DND-41 (cell line): ENCODE measurements at regions not wholly inside any gene's neighbourhood (a gene's known extent, or its start where the extent isn't known, plus 50 kb on each side); places are given as distances from the start of the nearest gene placed in this dataset.
"Not testable (repeated sequence)": the region's sequence is repeated elsewhere in the genome, so short reads cannot be mapped to it uniquely, and the experiment has no call there.

ENCODE experiments used
- ATAC-seq: fragments of 200-7000 bp; cut with Tn5 transposase; 3 replicates; pipeline ENCODE4 v1.9.1; 2021; ENCODE audit warnings: low read depth; ENCODE audit not compliant: insufficient read depth
- DNase-seq: peaks from one replicate; pipeline ENCODE4 v3.0.0-alpha.2; 2020
- H2AFZ ChIP-seq: 2 replicates; pipeline ENCODE4 v1.6.0; 2012; ENCODE audit warnings: low read depth, low read length
- H3K27ac ChIP-seq: 2 replicates; pipeline ENCODE4 v1.5.1; 2012; ENCODE audit warnings: low read length, inconsistent platforms
- H3K27me3 ChIP-seq: fragments of 200-600 bp; sonication (generic); 2 replicates; pipeline ENCODE4 v1.6.0; 2012; ENCODE audit warnings: low read length, mild to moderate bottlenecking, inconsistent platforms; ENCODE audit not compliant: insufficient read depth, poor library complexity
- H3K36me3 ChIP-seq: 2 replicates; pipeline ENCODE4 v1.5.1; 2012; ENCODE audit warnings: low read length, inconsistent platforms; ENCODE audit not compliant: insufficient read depth
- H3K4me1 ChIP-seq: 2 replicates; pipeline ENCODE4 v1.5.1; 2012; ENCODE audit warnings: mild to moderate bottlenecking, low read length; ENCODE audit not compliant: insufficient read depth
- H3K4me2 ChIP-seq: 2 replicates; pipeline ENCODE4 v1.6.0; 2012; ENCODE audit warnings: mild to moderate bottlenecking, moderate library complexity, low read length, inconsistent platforms; ENCODE audit not compliant: insufficient read depth
- H3K4me3 ChIP-seq, 2 experiments: fragments of 200-600 bp in 1 of 2; shearing (Covaris generic) in 1 of 2; 2 replicates each; pipeline ENCODE4 v1.5.1; 2012 to 2016; ENCODE audit warnings: inconsistent platforms in 2 of 2, low read length in 2 of 2, mild to moderate bottlenecking in 2 of 2, low read depth in 1 of 2, moderate library complexity in 1 of 2
- H3K79me2 ChIP-seq: 2 replicates; pipeline ENCODE4 v1.6.0; 2012; ENCODE audit warnings: low read length, inconsistent platforms; ENCODE audit not compliant: insufficient read depth
- H3K9ac ChIP-seq: 2 replicates; pipeline ENCODE4 v1.6.0; 2012; ENCODE audit warnings: low read depth, mild to moderate bottlenecking, inconsistent platforms, low read length, moderate library complexity
- H3K9me3 ChIP-seq: 2 replicates; pipeline ENCODE4 v1.5.1; 2012; ENCODE audit warnings: low read length, moderate library complexity, mild to moderate bottlenecking, inconsistent platforms; ENCODE audit not compliant: insufficient read depth, severe bottlenecking
- H4K20me1 ChIP-seq: 2 replicates; pipeline ENCODE4 v1.6.0; 2012; ENCODE audit warnings: low read length; ENCODE audit not compliant: insufficient read depth
- EZH2 ChIP-seq: IDR thresholded peaks from 3 replicates; pipeline ENCODE4 v1.6.1; 2012; ENCODE audit warnings: borderline replicate concordance, low read depth, mild to moderate bottlenecking, moderate library complexity, low read length, inconsistent platforms; ENCODE audit not compliant: severe bottlenecking
- TF ChIP-seq, protein P1 (sequence below): IDR thresholded peaks from 2 replicates; pipeline ENCODE4 v1.5.1; 2012; ENCODE audit warnings: borderline replicate concordance, low read length, moderate library complexity, mild to moderate bottlenecking; ENCODE audit not compliant: poor library complexity, severe bottlenecking; ENCODE audit errors: extremely low read depth

DNA sequence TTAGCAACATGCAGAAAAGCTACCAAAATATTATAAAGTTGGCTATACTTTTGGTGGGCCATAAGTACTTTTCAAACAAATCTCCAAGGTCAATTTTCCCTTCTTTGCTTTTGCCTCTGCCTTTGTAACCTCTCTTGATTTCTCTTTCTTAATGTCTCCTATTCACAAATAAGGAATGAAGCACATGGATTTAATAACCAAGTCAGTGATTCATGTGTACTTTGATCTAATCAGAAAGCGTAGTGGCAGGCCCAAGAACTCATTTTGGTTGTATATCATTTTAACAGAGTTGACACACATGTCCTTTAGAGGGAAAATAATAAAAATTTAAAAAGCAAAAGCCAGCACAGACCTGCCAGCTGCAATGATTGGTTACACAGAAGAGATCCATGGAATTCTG, 93.7 kb downstream of the FZD1 start:
- Histone ChIP-seq H3K9me3 (no peaks in the 10 kb centered on the region), H3K36me3 (no peaks in the 10 kb centered on the region), H3K4me2 (no peak overlapping the region), H3K27ac (no peak overlapping the region), H3K9ac (no peak overlapping the region), H2AFZ (no peak overlapping the region), H4K20me1 (no peaks in the 10 kb centered on the region), H3K4me3 (no peak overlapping the region), H3K79me2 (no peaks in the 10 kb centered on the region), H3K4me1 (no peaks in the 10 kb centered on the region), H3K27me3 (no peaks in the 10 kb centered on the region)
- TF ChIP-seq EZH2: no peak
- TF ChIP-seq, protein P1, sequence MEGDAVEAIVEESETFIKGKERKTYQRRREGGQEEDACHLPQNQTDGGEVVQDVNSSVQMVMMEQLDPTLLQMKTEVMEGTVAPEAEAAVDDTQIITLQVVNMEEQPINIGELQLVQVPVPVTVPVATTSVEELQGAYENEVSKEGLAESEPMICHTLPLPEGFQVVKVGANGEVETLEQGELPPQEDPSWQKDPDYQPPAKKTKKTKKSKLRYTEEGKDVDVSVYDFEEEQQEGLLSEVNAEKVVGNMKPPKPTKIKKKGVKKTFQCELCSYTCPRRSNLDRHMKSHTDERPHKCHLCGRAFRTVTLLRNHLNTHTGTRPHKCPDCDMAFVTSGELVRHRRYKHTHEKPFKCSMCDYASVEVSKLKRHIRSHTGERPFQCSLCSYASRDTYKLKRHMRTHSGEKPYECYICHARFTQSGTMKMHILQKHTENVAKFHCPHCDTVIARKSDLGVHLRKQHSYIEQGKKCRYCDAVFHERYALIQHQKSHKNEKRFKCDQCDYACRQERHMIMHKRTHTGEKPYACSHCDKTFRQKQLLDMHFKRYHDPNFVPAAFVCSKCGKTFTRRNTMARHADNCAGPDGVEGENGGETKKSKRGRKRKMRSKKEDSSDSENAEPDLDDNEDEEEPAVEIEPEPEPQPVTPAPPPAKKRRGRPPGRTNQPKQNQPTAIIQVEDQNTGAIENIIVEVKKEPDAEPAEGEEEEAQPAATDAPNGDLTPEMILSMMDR: no peak
- ATAC-seq: no peak
- no peak for DNase-seq

GRCh38 chr7:91358303-91358702, 94.1 kb downstream of the FZD1 start:
- no peak overlapping the region for H3K4me2 ChIP-seq
- ATAC-seq (no peak), DNase-seq (no peak)
- H4K20me1 ChIP-seq: no peaks in the 10 kb centered on the region
- no peaks in the 10 kb centered on the region for H3K9me3 ChIP-seq
- no peak overlapping the region for H2AFZ ChIP-seq
- H3K27ac ChIP-seq: no peak overlapping the region
- no peak for TF ChIP-seq EZH2
- TF ChIP-seq, protein P1: no peak
- H3K27me3 ChIP-seq: no peaks in the 10 kb centered on the region
- no peak overlapping the region for H3K9ac ChIP-seq
- no peaks in the 10 kb centered on the region for H3K79me2 ChIP-seq
- no peaks in the 10 kb centered on the region for H3K4me1 ChIP-seq
- no peak overlapping the region for H3K4me3 ChIP-seq
- no peaks in the 10 kb centered on the region for H3K36me3 ChIP-seq

DNA sequence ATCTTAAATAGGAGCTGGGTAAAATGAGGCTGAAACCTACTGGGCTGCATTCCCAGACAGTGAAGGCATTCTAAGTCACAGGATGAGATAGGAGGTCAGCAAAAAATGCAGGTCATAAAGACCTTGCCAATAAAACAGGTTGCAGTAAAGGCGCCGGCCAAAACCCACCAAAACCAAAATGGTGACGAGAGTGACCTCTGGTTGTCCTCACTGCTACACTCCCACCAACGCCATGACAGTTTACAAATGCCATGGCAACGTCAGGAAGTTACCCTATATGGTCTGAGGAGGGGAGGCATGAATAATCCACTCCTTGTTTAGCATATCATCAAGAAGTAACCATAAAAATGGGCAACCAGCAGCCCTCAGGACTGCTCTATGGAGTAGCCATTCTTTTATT, 100.9 kb downstream of the FZD1 start:
- ATAC-seq, H3K4me3 ChIP-seq, H3K79me2 ChIP-seq, H3K36me3 ChIP-seq, H3K9me3 ChIP-seq, H4K20me1 ChIP-seq, H3K27ac ChIP-seq, H3K27me3 ChIP-seq, H3K9ac ChIP-seq, H3K4me1 ChIP-seq, H3K4me2 ChIP-seq, DNase-seq, H2AFZ ChIP-seq: not testable (repeated sequence)

- no peak for ATAC-seq
- no peaks in the 10 kb centered on the region for H3K79me2 ChIP-seq
These were observed 101.9 kb downstream of the FZD1 start for GRCh38 chr7:91366091-91366490.

More at GRCh38 chr7:91366091-91366490, 101.9 kb downstream of the FZD1 start:
- peaks cover 4% of the 10 kb centered on the region for H3K27me3 ChIP-seq
- H4K20me1 ChIP-seq: no peaks in the 10 kb centered on the region
- H3K4me1 ChIP-seq: no peaks in the 10 kb centered on the region
- H3K4me3 ChIP-seq: no peak overlapping the region
- no peak overlapping the region for H3K27ac ChIP-seq
- DNase-seq: no peak
- H3K4me2 ChIP-seq: no peak overlapping the region
- no peaks in the 10 kb centered on the region for H3K36me3 ChIP-seq
- no peaks in the 10 kb centered on the region for H3K9me3 ChIP-seq
- H3K9ac ChIP-seq: no peak overlapping the region
- TF ChIP-seq, protein P1: no peak
- TF ChIP-seq EZH2: no peak
- H2AFZ ChIP-seq: no peak overlapping the region
